Neuronal stem cell (in vitro differentiated cells): ENCODE measurements at regions not wholly inside any gene's neighbourhood (a gene's known extent, or its start where the extent isn't known, plus 50 kb on each side); places are given as distances from the start of the nearest gene placed in this dataset.

Source experiments
- DNase-seq: peaks from one replicate; pipeline ENCODE4 v3.0.0-alpha.2; 2013; ENCODE audit warnings: low spot score
- H2AFZ ChIP-seq: one replicate; pipeline ENCODE4 v1.6.1; 2013; ENCODE audit warnings: mild to moderate bottlenecking, low read length, inconsistent platforms
- H2AK5ac ChIP-seq: 2 replicates; pipeline ENCODE4 v1.6.1; 2013; ENCODE audit warnings: low read depth, mild to moderate bottlenecking, inconsistent platforms, low read length, moderate library complexity, mixed read lengths
- H2BK120ac ChIP-seq: 2 replicates; pipeline ENCODE4 v1.6.1; 2013; ENCODE audit warnings: low read depth, mild to moderate bottlenecking, inconsistent platforms, low read length, moderate library complexity, mixed read lengths
- H2BK12ac ChIP-seq: one replicate; pipeline ENCODE4 v1.6.1; 2013; ENCODE audit warnings: low read length, inconsistent platforms
- H2BK15ac ChIP-seq: 2 replicates; pipeline ENCODE4 v1.6.1; 2013; ENCODE audit warnings: mild to moderate bottlenecking, low read length, inconsistent platforms, mixed read lengths
- H2BK5ac ChIP-seq: one replicate; pipeline ENCODE4 v1.6.1; 2013; ENCODE audit warnings: inconsistent platforms, mild to moderate bottlenecking, low read length, moderate library complexity
- H3K14ac ChIP-seq: one replicate; pipeline ENCODE4 v1.6.1; 2013; ENCODE audit warnings: low read length, inconsistent platforms
- H3K18ac ChIP-seq: 2 replicates; pipeline ENCODE4 v1.6.1; 2013; ENCODE audit warnings: low read length, inconsistent platforms
- H3K23ac ChIP-seq: 2 replicates; pipeline ENCODE4 v1.6.1; 2013; ENCODE audit warnings: low read depth, mild to moderate bottlenecking, mixed read lengths, low read length, inconsistent platforms; ENCODE audit not compliant: poor library complexity
- H3K27ac ChIP-seq: replicated peaks from 3 replicates; pipeline ENCODE4 v1.5.1; 2013; ENCODE audit warnings: low read length, inconsistent platforms
- H3K27me3 ChIP-seq, 3 experiments: 2 replicates each; pipeline ENCODE4 v1.6.1; 2013; ENCODE audit warnings: low read length in 3 of 3, mild to moderate bottlenecking in 2 of 3, inconsistent platforms in 1 of 3, low read depth in 1 of 3, mixed read lengths in 1 of 3, moderate library complexity in 1 of 3; ENCODE audit not compliant: control insufficient read depth in 3 of 3, insufficient read depth in 3 of 3
- H3K36me3 ChIP-seq, 2 donors: replicated peaks in 1 of 2; 2 replicates each; pipeline ENCODE4 v1.6.1; 2013; ENCODE audit warnings: low read length in 2 of 2; ENCODE audit not compliant: control insufficient read depth in 2 of 2, insufficient read depth in 2 of 2
- H3K4ac ChIP-seq: 2 replicates; pipeline ENCODE4 v1.6.1; 2013; ENCODE audit warnings: inconsistent platforms, mild to moderate bottlenecking, low read length, moderate library complexity
- H3K4me1 ChIP-seq, 2 donors: 1 replicate in 1 of 2; 2 replicates in 1 of 2; pipeline ENCODE4 v1.6.1; 2013; ENCODE audit warnings: low read length in 2 of 2, low read depth in 1 of 2; ENCODE audit not compliant: control insufficient read depth in 2 of 2, insufficient read depth in 1 of 2
- H3K4me2 ChIP-seq: one replicate; pipeline ENCODE4 v1.6.1; 2013; ENCODE audit warnings: mild to moderate bottlenecking, low read length, inconsistent platforms; ENCODE audit not compliant: insufficient read depth, poor library complexity, severe bottlenecking
- H3K4me3 ChIP-seq, 2 donors: 2 replicates each; pipeline ENCODE4 v1.5.1; 2013; ENCODE audit warnings: low read length in 2 of 2, mild to moderate bottlenecking in 2 of 2, inconsistent platforms in 1 of 2, moderate library complexity in 1 of 2
- H3K79me1 ChIP-seq: one replicate; pipeline ENCODE4 v1.6.1; 2013; ENCODE audit warnings: low read depth, mild to moderate bottlenecking, inconsistent platforms, low read length, moderate library complexity
- H3K9ac ChIP-seq: one replicate; pipeline ENCODE4 v1.6.1; 2013; ENCODE audit warnings: mild to moderate bottlenecking, low read depth, low read length, inconsistent platforms; ENCODE audit not compliant: poor library complexity
- H3K9me3 ChIP-seq, 2 donors: replicated peaks in 1 of 2; 2 replicates each; pipeline versions ENCODE3 to v1.6.1; 2013; ENCODE audit warnings: low read length in 2 of 2, mild to moderate bottlenecking in 2 of 2, inconsistent platforms in 1 of 2, low read depth in 1 of 2, mixed read lengths in 1 of 2, moderate library complexity in 1 of 2; ENCODE audit not compliant: control insufficient read depth in 2 of 2, insufficient read depth in 1 of 2
- H4K8ac ChIP-seq: one replicate; pipeline ENCODE4 v1.6.1; 2013; ENCODE audit warnings: low read depth, mild to moderate bottlenecking, inconsistent platforms, low read length, moderate library complexity
- H4K91ac ChIP-seq: one replicate; pipeline ENCODE4 v1.6.1; 2013; ENCODE audit warnings: low read length, low read depth, mild to moderate bottlenecking, inconsistent platforms; ENCODE audit not compliant: poor library complexity
- WGBS, 2 donors: extraction: QIAGEN DNeasy Blood & Tissue Kit; methylation state at CpG; one replicate each; pipeline ENCODE4 v1.1.7; 2013; ENCODE audit warnings: missing lambda C conversion rate in 2 of 2, mixed read lengths in 1 of 2; ENCODE audit not compliant: insufficient read length in 2 of 2, insufficient replicate concordance in 1 of 2; ENCODE audit errors: extremely low coverage in 2 of 2; 5-methylcytosine and 5-hydroxymethylcytosine counted together

- Histone ChIP-seq H3K23ac (no peak overlapping the region), H2BK12ac (no peak overlapping the region), H3K36me3 (peaks cover 0 to 2% of the 10 kb centered on the region in 2 donors), H2BK5ac (no peak overlapping the region), H2AK5ac (no peak overlapping the region), H4K91ac (no peak overlapping the region), H2AFZ (no peak overlapping the region), H3K4me1 (peaks cover 0 to 4% of the 10 kb centered on the region in 2 donors), H3K27me3 (no peaks in the 10 kb centered on the region), H3K9me3 (peaks cover 3 to 8% of the 10 kb centered on the region in 2 donors), H3K18ac (no peak overlapping the region), H3K27ac (no peak overlapping the region), H2BK120ac (no peak overlapping the region), H4K8ac (no peak overlapping the region), H3K14ac (no peak overlapping the region), H3K79me1 (no peaks in the 10 kb centered on the region), H3K4me2 (no peak overlapping the region), H3K4me3 (no peak overlapping the region), H2BK15ac (no peak overlapping the region), H3K9ac (no peak overlapping the region), H3K4ac (no peak overlapping the region)
- WGBS, 2 donors, result no CpG with 5 or more reads among the region's 5 CpGs
- DNase-seq, result no peak
Observed at GRCh38 chr6:148140772-148141557, 201.7 kb upstream of the SASH1 start.

- Histone ChIP-seq H3K4me1 (peaks cover 0 to 4% of the 10 kb centered on the region in 2 donors), H4K91ac (no peak overlapping the region), H2BK15ac (no peak overlapping the region), H2BK12ac (no peak overlapping the region), H2AK5ac (no peak overlapping the region), H3K4ac (no peak overlapping the region), H2BK5ac (no peak overlapping the region), H2AFZ (no peak overlapping the region), H3K9me3 (peaks cover 2% of the 10 kb centered on the region in 2 donors), H3K4me2 (no peak overlapping the region), H3K14ac (no peak overlapping the region), H3K23ac (no peak overlapping the region), H3K9ac (no peak overlapping the region), H3K79me1 (no peaks in the 10 kb centered on the region), H3K18ac (peak overlapping the region; percentile 44), H3K27me3 (no peaks in the 10 kb centered on the region), H3K27ac (no peak overlapping the region), H3K36me3 (peaks cover 0 to 1% of the 10 kb centered on the region in 2 donors), H2BK120ac (no peak overlapping the region), H3K4me3 (no peak overlapping the region), H4K8ac (no peak overlapping the region)
- no peak for DNase-seq
- no CpG with 5 or more reads among the region's 2 CpGs for WGBS, 2 donors
Observed at GRCh38 chr6:148142821-148143220, 199.8 kb upstream of the SASH1 start.

GRCh38 chr6:148143771-148144170, 198.9 kb upstream of the SASH1 start:
- no peaks in the 10 kb centered on the region for H3K36me3 ChIP-seq
- H3K79me1 ChIP-seq, result no peaks in the 10 kb centered on the region
- no peak overlapping the region for H2BK15ac ChIP-seq
- H3K14ac ChIP-seq, result no peak overlapping the region
- peaks cover 0 to 4% of the 10 kb centered on the region in 2 donors for H3K4me1 ChIP-seq
- no peak overlapping the region for H2AFZ ChIP-seq
- no peak overlapping the region for H2BK5ac ChIP-seq
- no peaks in the 10 kb centered on the region for H3K27me3 ChIP-seq
- no peak overlapping the region for H3K9ac ChIP-seq
- H3K4me3 ChIP-seq, result no peak overlapping the region
- no peak overlapping the region for H3K18ac ChIP-seq
- no CpG with 5 or more reads among the region's 7 CpGs for WGBS, 2 donors
- no peaks in the 10 kb centered on the region for H3K9me3 ChIP-seq
- H4K91ac ChIP-seq, result no peak overlapping the region
- no peak for DNase-seq
- H2BK120ac ChIP-seq, result no peak overlapping the region
- H2BK12ac ChIP-seq, result no peak overlapping the region
- H3K23ac ChIP-seq, result no peak overlapping the region
- H2AK5ac ChIP-seq, result no peak overlapping the region
- H3K27ac ChIP-seq, result no peak overlapping the region
- no peak overlapping the region for H4K8ac ChIP-seq
- H3K4ac ChIP-seq, result no peak overlapping the region
- no peak overlapping the region for H3K4me2 ChIP-seq

- H2AFZ ChIP-seq, result peak overlapping the region; percentile 79
- H2BK5ac ChIP-seq, result no peak overlapping the region
- H3K4me3 ChIP-seq, result no peak overlapping the region
- H3K4me2 ChIP-seq, result no peak overlapping the region
- H3K9ac ChIP-seq, result no peak overlapping the region
- no CpG with 5 or more reads among the region's 8 CpGs for WGBS, 2 donors
- H3K4ac ChIP-seq, result no peak overlapping the region
- no peak overlapping the region for H3K18ac ChIP-seq
- no peak overlapping the region for H4K8ac ChIP-seq
- peaks cover 0 to 4% of the 10 kb centered on the region in 2 donors for H3K4me1 ChIP-seq
- no peak overlapping the region for H2BK12ac ChIP-seq
- no peaks in the 10 kb centered on the region for H3K79me1 ChIP-seq
- no peaks in the 10 kb centered on the region for H3K27me3 ChIP-seq
- no peak overlapping the region for H3K14ac ChIP-seq
- no peak overlapping the region for H2BK120ac ChIP-seq
- H3K27ac ChIP-seq, result no peak overlapping the region
- no peak overlapping the region for H2AK5ac ChIP-seq
- no peaks in the 10 kb centered on the region for H3K9me3 ChIP-seq
- H3K23ac ChIP-seq, result no peak overlapping the region
- peak; percentile 72 for DNase-seq
- no peak overlapping the region for H4K91ac ChIP-seq
- no peak overlapping the region for H2BK15ac ChIP-seq
- H3K36me3 ChIP-seq, result no peaks in the 10 kb centered on the region
Observed at GRCh38 chr6:148144917-148145521, 197.6 kb upstream of the SASH1 start.
